22Rv1 (cell line): ENCODE measurements at regions not wholly inside any gene's neighbourhood (a gene's known extent, or its start where the extent isn't known, plus 50 kb on each side); places are given as distances from the start of the nearest gene placed in this dataset.

Source experiments
- CTCF ChIP-seq: fragments of 450-650 bp; IDR thresholded peaks from 2 replicates; pipeline ENCODE4 v1.5.1; 2017; ENCODE audit warnings: mild to moderate bottlenecking
- ZFX ChIP-seq: fragments of 450-650 bp; IDR thresholded peaks from 2 replicates; pipeline ENCODE4 v1.6.1; 2017; ENCODE audit warnings: antibody characterized with exemption, borderline replicate concordance

- TF ChIP-seq CTCF (no peak), ZFX (no peak)
Observed at GRCh38 chr10:55272886-55273285, 471.9 kb upstream of the PCDH15 start.
